Stimulated activated CD4-positive, alpha-beta T cell treated with anti-CD3 and anti-CD28 coated beads, Interleukin-12 subunit alpha, Interleukin-12 subunit beta, amount 100 ng/mL, for 48 hours (primary cell): ENCODE measurements at regions not wholly inside any gene's neighbourhood (a gene's known extent, or its start where the extent isn't known, plus 50 kb on each side); places are given as distances from the start of the nearest gene placed in this dataset.

Source experiments
- DNase-seq, 3 donors: peaks; one replicate each; pipeline ENCODE4 v3.0.0-alpha.2; 2020; ENCODE audit warnings: low read depth in 2 of 3, low spot score in 1 of 3

- no peak for DNase-seq
Measured at GRCh38 chr4:89665662-89666061, 171.3 kb downstream of the SNCA start.

- DNase-seq = no peak
Measured at GRCh38 chr4:89664521-89664920, 172.4 kb downstream of the SNCA start.

GRCh38 chr4:89661173-89661899 is 175.6 kb downstream of the SNCA start:
- no peak for DNase-seq

- DNase-seq = no peak
Measured at GRCh38 chr4:89660444-89661172, 176.4 kb downstream of the SNCA start.

GRCh38 chr4:89658701-89659024 is 178.3 kb downstream of the SNCA start:
- DNase-seq = no peak

GRCh38 chr4:89657931-89658700 is 178.8 kb downstream of the SNCA start:
- DNase-seq = no peak

GRCh38 chr4:89653012-89653411 is 183.9 kb downstream of the SNCA start:
- no peak for DNase-seq

GRCh38 chr4:89645482-89645881 is 191.5 kb downstream of the SNCA start:
- no peak for DNase-seq

GRCh38 chr4:89641367-89641687 is 195.6 kb downstream of the SNCA start:
- no peak for DNase-seq

GRCh38 chr4:89640620-89641366 is 196.2 kb downstream of the SNCA start:
- no peak for DNase-seq

- no peak for DNase-seq
Measured at GRCh38 chr4:89639395-89639794, 197.6 kb downstream of the SNCA start.

GRCh38 chr4:89625599-89626293 is 211.2 kb downstream of the SNCA start:
- no peak for DNase-seq

GRCh38 chr4:89619206-89619962 is 217.6 kb downstream of the SNCA start:
- DNase-seq = no peak

GRCh38 chr4:89618151-89618550 is 218.8 kb downstream of the SNCA start:
- DNase-seq = no peak

- DNase-seq = no peak
Measured at GRCh38 chr4:89617317-89617716, 219.6 kb downstream of the SNCA start.

GRCh38 chr4:89616382-89616781 is 220.6 kb downstream of the SNCA start:
- no peak for DNase-seq

GRCh38 chr4:89615051-89615450 is 221.9 kb downstream of the SNCA start:
- DNase-seq = no peak

GRCh38 chr4:89614155-89614554 is 222.8 kb downstream of the SNCA start:
- no peak for DNase-seq

GRCh38 chr4:89610236-89610635 is 226.7 kb downstream of the SNCA start:
- no peak for DNase-seq

- no peak for DNase-seq
Measured at GRCh38 chr4:89609756-89610155, 227.2 kb downstream of the SNCA start.
